ENCODE measurements at regions not wholly inside any gene's neighbourhood (a gene's known extent, or its start where the extent isn't known, plus 50 kb on each side); places are given as distances from the start of the nearest gene placed in this dataset.
A peak's percentile ranks its signal among the peaks of the same experiment; 100 is the strongest.
"Not testable (repeated sequence)": the region's sequence is repeated elsewhere in the genome, so short reads cannot be mapped to it uniquely, and the experiment has no call there.

DNA sequence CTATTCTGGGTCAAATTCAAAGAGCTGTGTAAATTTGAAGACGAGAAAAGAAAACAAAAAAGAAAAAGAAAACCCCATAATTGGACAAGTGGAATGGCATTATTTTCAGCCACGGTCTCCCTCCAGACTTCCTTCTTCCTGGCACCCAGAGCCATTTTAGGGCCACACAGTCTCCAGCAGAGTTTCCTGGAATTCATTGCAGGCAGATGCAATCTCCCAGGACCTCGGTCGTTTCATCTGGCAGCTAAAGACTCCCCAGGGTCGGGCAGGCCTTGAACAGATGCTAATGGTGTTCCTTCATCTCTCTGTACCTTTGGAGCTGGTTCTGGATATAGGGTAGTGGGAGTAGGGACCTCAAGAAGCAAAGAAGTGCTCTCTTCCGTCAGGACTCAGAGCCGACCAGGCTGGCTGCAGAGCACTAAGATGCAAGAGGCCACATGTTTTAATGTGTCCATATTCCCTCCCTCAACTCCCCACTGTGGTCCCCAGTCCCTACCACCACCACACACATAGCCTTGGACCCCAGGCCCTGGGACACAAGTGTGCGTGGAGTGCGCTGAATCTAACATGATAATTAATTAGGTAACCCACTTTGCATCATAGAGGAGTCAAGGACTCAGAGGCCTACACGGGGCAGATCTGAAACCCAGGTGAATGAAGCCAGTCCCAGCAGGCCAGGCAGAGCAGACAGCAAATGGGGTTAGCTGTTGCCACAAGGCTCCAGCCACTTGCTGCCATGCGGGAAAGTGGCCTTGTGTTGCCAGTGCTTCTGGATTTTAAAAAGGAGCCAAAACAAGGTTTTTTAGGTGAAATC, 109.3 kb upstream of the ATL2 start:
- peaks cover 2% of the 10 kb centered on the region for H3K9me3 Mint-ChIP-seq

DNA sequence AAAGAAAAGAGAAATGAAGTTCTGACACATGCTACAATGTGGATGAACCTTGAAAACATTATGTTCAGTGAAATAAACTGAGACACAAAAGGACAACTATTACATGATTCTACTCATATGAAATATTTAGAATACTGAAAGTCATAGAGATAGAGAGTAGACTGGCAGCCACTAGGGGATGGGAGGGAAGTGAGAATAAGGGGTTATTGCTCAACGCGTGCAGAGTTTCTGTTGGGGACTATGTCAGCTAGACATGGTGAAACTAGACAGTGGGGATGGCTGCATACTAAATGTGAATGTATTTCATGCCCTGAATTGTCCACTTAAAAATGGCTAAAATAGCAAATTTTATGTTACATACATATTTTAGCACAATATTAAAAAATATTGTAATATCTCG, 108.7 kb upstream of the ATL2 start:
- Mint-ChIP-seq H3K4me1 (no peaks in the 10 kb centered on the region), H3K9me3 (peaks cover 6% of the 10 kb centered on the region), H3K36me3 (ENCODE audit: low read depth) (peaks cover under 1% of the 10 kb centered on the region), H3K27ac (no peak overlapping the region), H3K4me3 (no peak overlapping the region), H3K27me3 (no peaks in the 10 kb centered on the region)
- ATAC-seq (ENCODE audit: low read depth) (peak; percentile 66), DNase-seq (no peak)
- POLR2A ChIA-PET = no interaction called here
- TF ChIP-seq, protein P1, sequence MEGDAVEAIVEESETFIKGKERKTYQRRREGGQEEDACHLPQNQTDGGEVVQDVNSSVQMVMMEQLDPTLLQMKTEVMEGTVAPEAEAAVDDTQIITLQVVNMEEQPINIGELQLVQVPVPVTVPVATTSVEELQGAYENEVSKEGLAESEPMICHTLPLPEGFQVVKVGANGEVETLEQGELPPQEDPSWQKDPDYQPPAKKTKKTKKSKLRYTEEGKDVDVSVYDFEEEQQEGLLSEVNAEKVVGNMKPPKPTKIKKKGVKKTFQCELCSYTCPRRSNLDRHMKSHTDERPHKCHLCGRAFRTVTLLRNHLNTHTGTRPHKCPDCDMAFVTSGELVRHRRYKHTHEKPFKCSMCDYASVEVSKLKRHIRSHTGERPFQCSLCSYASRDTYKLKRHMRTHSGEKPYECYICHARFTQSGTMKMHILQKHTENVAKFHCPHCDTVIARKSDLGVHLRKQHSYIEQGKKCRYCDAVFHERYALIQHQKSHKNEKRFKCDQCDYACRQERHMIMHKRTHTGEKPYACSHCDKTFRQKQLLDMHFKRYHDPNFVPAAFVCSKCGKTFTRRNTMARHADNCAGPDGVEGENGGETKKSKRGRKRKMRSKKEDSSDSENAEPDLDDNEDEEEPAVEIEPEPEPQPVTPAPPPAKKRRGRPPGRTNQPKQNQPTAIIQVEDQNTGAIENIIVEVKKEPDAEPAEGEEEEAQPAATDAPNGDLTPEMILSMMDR (IDR thresholded peaks at IDR 0.05) = no peak
- CTCF ChIA-PET = interaction anchor here (0.6 kb wide), 1 partner anchor 22 kb away, joined by 3 read pairs; no protein-coding TSS in a partner anchor
- intact Hi-C loops (cut with micrococcal nuclease) = no loop called here

More for the DNA sequence above, 109.3 kb upstream of the ATL2 start:
- no peak for ATAC-seq (ENCODE audit: low read depth)
- Mint-ChIP-seq H3K27ac (no peak overlapping the region), H3K4me3 (no peak overlapping the region), H3K4me1 (no peaks in the 10 kb centered on the region), H3K27me3 (no peaks in the 10 kb centered on the region), H3K36me3 (ENCODE audit: low read depth) (no peaks in the 10 kb centered on the region)
- TF ChIP-seq, protein P1 (IDR thresholded peaks at IDR 0.05) = no peak
- no peak for DNase-seq
- intact Hi-C loops (cut with micrococcal nuclease) = no loop called here
- ChIA-PET POLR2A (no interaction called here), CTCF (interaction anchor here (0.6 kb wide), 1 partner anchor 22 kb away, joined by 3 read pairs; no protein-coding TSS in a partner anchor)

DNA sequence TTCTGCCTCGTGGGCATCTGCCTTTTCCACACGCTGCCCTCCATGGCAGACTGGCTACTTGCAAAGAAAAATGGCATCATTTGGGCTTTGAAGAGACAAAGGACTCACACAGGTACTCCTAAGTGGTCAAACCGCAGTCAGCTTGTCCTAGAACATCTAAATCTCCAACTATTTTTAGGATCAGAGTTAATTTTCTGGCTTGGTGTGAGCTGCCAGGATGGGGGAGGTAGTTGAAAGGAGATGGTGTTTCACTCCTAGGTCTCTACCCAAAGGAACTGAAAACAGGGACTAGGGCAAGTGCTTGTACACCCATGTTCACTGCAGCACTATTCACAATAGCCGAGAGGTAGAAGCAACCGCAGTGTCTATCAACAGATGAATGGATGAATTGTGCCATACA, 107.9 kb upstream of the ATL2 start:
- POLR2A ChIA-PET = no interaction called here
- no peak overlapping the region for H3K27ac Mint-ChIP-seq
- no peaks in the 10 kb centered on the region for H3K27me3 Mint-ChIP-seq
- ATAC-seq (ENCODE audit: low read depth) = no peak
- TF ChIP-seq, protein P1 (IDR thresholded peaks at IDR 0.05) = no peak
- H3K36me3 Mint-ChIP-seq (ENCODE audit: low read depth) = peaks cover 3% of the 10 kb centered on the region
- intact Hi-C loops (cut with micrococcal nuclease) = no loop called here
- H3K9me3 Mint-ChIP-seq = peaks cover 11% of the 10 kb centered on the region
- CTCF ChIA-PET = no interaction called here
- no peaks in the 10 kb centered on the region for H3K4me1 Mint-ChIP-seq
- DNase-seq = no peak
- no peak overlapping the region for H3K4me3 Mint-ChIP-seq

DNA sequence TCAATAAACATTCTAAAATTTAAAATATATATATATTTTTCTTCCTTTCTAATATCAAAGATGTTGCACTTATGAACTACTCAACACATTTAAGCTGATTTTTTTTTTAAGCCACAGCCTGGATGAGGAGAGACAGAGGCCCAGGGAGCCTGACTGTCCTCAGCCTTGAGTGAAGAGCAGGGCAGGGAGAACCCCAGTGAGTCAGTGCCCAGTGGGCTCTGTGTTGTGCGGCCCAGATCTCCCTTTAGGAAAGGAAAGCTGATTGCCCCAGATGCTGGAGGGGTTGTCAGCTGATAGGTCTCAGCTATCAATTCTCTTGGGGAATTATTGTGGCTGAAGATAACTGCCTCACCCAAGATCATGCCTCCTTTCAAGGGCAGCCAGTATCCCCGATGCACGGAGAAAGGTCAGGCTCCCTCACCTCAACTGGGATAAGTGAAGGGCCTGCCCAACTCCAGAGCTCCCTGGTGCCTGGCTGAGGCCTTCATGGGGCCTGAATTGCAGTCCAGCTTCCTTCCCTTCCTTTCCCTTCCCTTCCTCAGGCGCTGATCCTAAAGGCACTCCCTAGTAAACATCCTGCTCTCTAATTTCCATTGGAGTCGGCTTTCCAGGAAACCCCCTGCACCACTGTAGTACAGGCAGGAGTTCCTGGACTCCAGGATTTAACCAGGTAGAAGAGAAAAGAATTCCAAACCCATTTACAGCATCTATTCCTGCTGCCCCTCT, 106.9 kb upstream of the ATL2 start:
- Mint-ChIP-seq H3K9me3 (peaks cover 13% of the 10 kb centered on the region), H3K4me3 (no peak overlapping the region), H3K27ac (no peak overlapping the region), H3K27me3 (no peaks in the 10 kb centered on the region), H3K4me1 (no peaks in the 10 kb centered on the region), H3K36me3 (ENCODE audit: low read depth) (peaks cover 3% of the 10 kb centered on the region)
- ChIA-PET POLR2A (no interaction called here), CTCF (no interaction called here)
- ATAC-seq (ENCODE audit: low read depth) (no peak), DNase-seq (no peak)
- TF ChIP-seq, protein P1 (IDR thresholded peaks at IDR 0.05) = no peak
- intact Hi-C loops (cut with micrococcal nuclease) = no loop called here

GRCh38 chr2:38482710-38483109, 105.6 kb upstream of the ATL2 start:
- ATAC-seq (ENCODE audit: low read depth); H3K27ac Mint-ChIP-seq; H3K36me3 Mint-ChIP-seq (ENCODE audit: low read depth); POLR2A ChIA-PET; H3K4me3 Mint-ChIP-seq; DNase-seq; H3K27me3 Mint-ChIP-seq; H3K4me1 Mint-ChIP-seq; intact Hi-C loops (cut with micrococcal nuclease); CTCF ChIA-PET: not testable (repeated sequence)
- H3K9me3 Mint-ChIP-seq = peaks cover 13% of the 10 kb centered on the region

Data from activated B cell treated with CpG ODN at 0.5 μM for 24 hours (primary cell).